ENCODE measurements at regions not wholly inside any gene's neighbourhood (a gene's known extent, or its start where the extent isn't known, plus 50 kb on each side); places are given as distances from the start of the nearest gene placed in this dataset.

DNA sequence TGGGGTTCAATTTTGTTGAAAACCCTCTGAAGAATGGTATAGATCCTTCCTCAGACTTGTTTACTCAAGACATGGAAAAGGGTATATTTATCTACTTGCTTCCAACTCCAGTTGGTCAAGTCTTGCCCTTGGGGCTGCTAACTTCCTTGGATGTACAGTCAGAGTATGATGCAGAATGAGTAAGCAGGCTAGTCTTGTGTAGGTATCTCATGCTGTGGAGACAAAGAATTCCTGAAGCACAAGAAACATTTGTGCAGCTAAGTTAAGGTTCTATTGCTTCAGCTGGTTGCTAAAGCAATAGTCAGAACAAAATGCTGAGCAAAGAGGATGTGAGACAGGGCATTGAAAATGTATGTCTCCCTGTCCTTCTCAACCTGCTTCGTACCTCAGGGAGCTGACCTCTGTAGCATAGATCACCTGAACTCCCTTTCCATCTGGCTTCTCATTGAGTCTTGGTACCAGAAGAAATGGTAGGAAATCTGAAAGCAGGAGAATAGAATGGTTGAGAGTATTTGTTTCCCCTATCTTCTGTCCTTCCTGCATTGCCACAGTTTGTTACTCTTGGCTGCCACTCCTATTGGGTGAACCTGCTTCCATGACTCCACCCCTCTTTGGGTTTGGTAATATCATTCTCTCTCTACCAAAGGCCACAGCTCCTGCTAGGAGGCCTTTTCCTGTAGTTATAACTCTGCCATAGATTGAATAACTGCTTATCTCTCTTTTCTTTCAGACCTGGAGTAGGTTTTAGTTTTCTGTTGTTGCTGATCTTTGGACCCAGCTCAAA, 346.0 kb downstream of the PHF14 start:
- intact Hi-C loops (cut with micrococcal nuclease; ENCODE audit: unreplicated experiment), result no loop called here
- CTCF ChIA-PET, result no interaction called here

More for the DNA sequence above, 346.0 kb downstream of the PHF14 start:
- no peaks in the 10 kb centered on the region for H3K4me1 Mint-ChIP-seq (ENCODE audit: low read depth, unreplicated experiment)
- no peaks in the 10 kb centered on the region for H3K36me3 Mint-ChIP-seq (ENCODE audit: insufficient read depth, unreplicated experiment)
- no peaks in the 10 kb centered on the region for H3K36me3 ChIP-seq (ENCODE audit: control insufficient read depth, insufficient read depth, low read length)
- no peak overlapping the region for H3K4me3 ChIP-seq (ENCODE audit: low read depth, low read length)
- no peaks in the 10 kb centered on the region for H3K27me3 ChIP-seq (replicated peaks; ENCODE audit: control insufficient read depth, insufficient read depth, low read length)
- no peaks in the 10 kb centered on the region for H3K9me3 Mint-ChIP-seq (ENCODE audit: unreplicated experiment)
- H3K9me3 ChIP-seq, result no peaks in the 10 kb centered on the region
- DNase-seq, result no peak
- BruUV-seq (replicated peaks), result no TSS peak
- TF ChIP-seq, protein P1, sequence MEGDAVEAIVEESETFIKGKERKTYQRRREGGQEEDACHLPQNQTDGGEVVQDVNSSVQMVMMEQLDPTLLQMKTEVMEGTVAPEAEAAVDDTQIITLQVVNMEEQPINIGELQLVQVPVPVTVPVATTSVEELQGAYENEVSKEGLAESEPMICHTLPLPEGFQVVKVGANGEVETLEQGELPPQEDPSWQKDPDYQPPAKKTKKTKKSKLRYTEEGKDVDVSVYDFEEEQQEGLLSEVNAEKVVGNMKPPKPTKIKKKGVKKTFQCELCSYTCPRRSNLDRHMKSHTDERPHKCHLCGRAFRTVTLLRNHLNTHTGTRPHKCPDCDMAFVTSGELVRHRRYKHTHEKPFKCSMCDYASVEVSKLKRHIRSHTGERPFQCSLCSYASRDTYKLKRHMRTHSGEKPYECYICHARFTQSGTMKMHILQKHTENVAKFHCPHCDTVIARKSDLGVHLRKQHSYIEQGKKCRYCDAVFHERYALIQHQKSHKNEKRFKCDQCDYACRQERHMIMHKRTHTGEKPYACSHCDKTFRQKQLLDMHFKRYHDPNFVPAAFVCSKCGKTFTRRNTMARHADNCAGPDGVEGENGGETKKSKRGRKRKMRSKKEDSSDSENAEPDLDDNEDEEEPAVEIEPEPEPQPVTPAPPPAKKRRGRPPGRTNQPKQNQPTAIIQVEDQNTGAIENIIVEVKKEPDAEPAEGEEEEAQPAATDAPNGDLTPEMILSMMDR (IDR thresholded peaks at IDR 0.05; ENCODE audit: insufficient read depth in 1 of 2, low read depth in 1 of 2, low read length in 1 of 2, severe bottlenecking in 1 of 2, unreplicated experiment in 1 of 2), result no peak
- H3K4me1 ChIP-seq, result no peaks in the 10 kb centered on the region
- no peak overlapping the region for H3K27ac Mint-ChIP-seq (ENCODE audit: unreplicated experiment)
- H3K4me3 Mint-ChIP-seq (ENCODE audit: unreplicated experiment), result no peak overlapping the region
- peaks cover 6% of the 10 kb centered on the region for H3K27me3 Mint-ChIP-seq (ENCODE audit: insufficient read depth, unreplicated experiment)
- POLR2A ChIA-PET, result no interaction called here
